SKM-1 treated with dmso at 0.1 percent for 144 hours (cell line): ENCODE measurements at regions not wholly inside any gene's neighbourhood (a gene's known extent, or its start where the extent isn't known, plus 50 kb on each side); places are given as distances from the start of the nearest gene placed in this dataset.
"Not testable (repeated sequence)": the region's sequence is repeated elsewhere in the genome, so short reads cannot be mapped to it uniquely, and the experiment has no call there.

ENCODE experiments used
- DNase-seq: peaks from one replicate; lab custom pipeline; 2025; ENCODE audit not compliant: unreplicated experiment; lab: John Stamatoyannopoulos, UW

GRCh38 chr15:95059346-95059905 lies 828.1 kb downstream of the MCTP2 start:
- DNase-seq: no peak

GRCh38 chr15:95068701-95069521 lies 837.5 kb downstream of the MCTP2 start:
- DNase-seq: no peak

GRCh38 chr15:95075792-95076677 lies 844.7 kb downstream of the MCTP2 start:
- DNase-seq: no peak

DNA sequence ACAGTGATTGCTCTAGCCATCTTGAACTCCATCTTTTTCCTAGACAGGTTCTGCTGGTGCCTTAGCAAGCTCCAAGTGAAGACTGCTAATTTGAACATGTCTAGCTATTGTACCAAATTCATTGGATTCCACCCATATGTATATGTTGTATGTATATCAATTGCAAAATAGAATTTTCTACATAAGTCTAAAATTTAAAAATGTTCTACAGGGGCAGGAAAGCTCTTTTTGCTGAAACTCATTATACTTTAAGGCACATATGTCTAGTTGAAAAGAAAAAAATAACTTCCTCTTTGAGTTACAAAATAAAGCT lies 845.3 kb downstream of the MCTP2 start:
- no peak for DNase-seq

- DNase-seq: no peak
Measured at GRCh38 chr15:95078003-95078402, 846.6 kb downstream of the MCTP2 start.

- DNase-seq: not testable (repeated sequence)
Measured at GRCh38 chr15:95080228-95080627, 848.9 kb downstream of the MCTP2 start.

GRCh38 chr15:95085056-95085455 lies 853.7 kb downstream of the MCTP2 start:
- DNase-seq: no peak

DNA sequence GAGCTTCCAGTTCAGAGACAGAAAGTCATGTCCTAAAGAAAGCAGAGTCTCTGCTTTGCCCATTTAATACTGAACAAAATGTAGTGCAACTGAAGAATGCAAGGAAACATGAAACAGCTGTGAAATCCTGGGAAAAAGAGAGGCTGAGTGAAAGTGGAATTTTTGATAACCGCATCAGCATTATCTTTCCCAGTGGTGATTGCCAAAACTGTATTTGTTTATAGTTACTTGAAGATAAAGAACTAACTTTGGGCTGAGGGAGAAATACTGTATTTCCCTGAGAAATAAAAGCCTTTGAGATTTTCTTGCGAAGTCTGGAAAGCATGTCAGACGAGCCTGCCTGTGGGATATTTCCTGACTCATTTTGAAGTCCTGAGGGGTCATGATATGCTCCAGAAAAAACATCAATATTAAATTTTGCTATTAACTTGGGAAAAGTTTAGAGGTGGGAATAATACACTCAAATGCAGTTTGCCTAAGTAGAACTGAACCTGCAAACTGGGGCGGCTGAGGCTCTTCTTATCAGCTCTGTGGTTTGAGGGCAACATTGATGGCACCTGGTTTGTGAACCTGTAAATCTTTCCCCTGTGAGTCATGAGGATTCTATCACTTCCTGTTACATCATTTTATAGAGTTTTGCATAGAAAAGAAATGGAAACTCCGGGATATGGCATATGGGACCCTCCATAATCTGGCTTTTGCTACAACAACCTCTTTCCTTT lies 855.3 kb downstream of the MCTP2 start:
- no peak for DNase-seq

DNA sequence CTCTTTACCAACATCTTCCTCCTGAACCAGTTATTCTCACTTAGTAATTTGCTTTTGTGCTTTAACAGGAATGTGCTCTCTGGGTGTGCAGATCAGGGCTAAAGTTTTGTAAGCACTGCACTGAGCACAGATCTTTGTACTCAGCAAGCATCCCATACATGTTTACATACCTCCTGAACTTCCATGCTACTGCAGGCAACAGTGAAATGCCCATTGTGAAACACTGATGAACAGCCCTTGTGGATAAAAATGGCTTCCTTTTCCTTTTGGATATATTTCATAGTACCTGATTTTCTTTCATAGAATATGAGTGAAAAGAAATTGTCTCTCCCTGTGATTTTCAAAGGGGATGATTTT lies 855.9 kb downstream of the MCTP2 start:
- DNase-seq: no peak

GRCh38 chr15:95091444-95091843 lies 860.1 kb downstream of the MCTP2 start:
- no peak for DNase-seq

GRCh38 chr15:95095250-95095649 lies 863.9 kb downstream of the MCTP2 start:
- DNase-seq: no peak

GRCh38 chr15:95096651-95097050 lies 865.3 kb downstream of the MCTP2 start:
- no peak for DNase-seq

DNA sequence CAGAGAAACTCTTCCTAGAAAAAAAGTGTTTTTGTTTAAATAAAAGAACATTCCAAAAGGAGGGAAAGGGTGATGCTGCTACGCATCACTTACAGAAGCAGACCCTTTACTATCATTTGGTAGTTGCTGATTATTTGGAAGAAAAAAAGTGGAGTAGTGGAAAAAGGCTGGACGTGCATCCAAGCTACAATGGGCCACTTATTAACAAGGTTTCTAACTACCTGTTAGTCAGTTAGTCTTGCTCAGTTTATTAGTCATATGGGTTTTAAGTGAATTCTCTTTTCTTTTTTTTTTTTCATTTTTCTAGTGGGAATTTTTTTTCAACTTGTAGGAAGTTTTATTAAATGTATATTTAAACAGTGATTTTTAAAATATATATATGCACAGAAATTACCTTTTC lies 866.0 kb downstream of the MCTP2 start:
- no peak for DNase-seq

DNA sequence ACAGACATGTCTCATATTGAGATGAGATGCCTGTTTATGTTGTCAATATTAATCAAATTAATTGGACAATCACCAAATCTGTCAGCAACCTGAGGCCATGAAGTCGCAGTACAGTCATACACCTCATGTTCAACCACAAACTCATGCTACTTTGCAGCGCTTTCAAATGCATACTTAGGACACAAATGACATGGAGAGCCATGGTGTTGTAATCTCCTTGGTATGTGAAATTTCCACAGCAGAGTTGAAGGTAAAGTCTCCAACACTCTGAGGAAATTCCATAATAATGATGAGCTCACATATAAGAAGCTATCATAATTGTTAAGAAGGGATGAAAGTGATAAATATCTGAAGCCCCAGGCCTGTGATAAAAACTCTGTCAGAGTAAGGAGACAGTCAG lies 873.9 kb downstream of the MCTP2 start:
- no peak for DNase-seq

GRCh38 chr15:95106801-95107200 lies 875.4 kb downstream of the MCTP2 start:
- no peak for DNase-seq

GRCh38 chr15:95108673-95109072 lies 877.3 kb downstream of the MCTP2 start:
- no peak for DNase-seq

DNA sequence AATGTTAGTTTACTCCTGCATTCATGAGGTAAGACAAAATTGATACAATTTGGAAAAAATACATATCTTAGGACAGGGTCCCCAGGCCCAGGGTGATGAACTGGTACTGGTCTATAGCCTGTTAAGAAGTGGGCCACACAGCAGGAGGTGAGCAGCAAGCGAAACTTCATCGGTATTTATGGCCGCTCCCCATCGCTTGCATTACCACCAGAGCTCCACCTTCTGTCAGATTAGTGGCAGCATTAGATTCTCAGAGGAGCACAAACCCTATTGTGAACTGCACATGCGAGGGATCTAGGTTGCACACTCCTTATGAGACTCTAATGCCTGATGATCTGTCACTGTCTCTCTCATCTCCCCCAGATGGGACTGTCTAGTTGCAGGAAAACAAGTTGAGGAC lies 880.6 kb downstream of the MCTP2 start:
- DNase-seq: no peak

- DNase-seq: no peak
Measured at GRCh38 chr15:95113041-95113440, 881.7 kb downstream of the MCTP2 start.

DNA sequence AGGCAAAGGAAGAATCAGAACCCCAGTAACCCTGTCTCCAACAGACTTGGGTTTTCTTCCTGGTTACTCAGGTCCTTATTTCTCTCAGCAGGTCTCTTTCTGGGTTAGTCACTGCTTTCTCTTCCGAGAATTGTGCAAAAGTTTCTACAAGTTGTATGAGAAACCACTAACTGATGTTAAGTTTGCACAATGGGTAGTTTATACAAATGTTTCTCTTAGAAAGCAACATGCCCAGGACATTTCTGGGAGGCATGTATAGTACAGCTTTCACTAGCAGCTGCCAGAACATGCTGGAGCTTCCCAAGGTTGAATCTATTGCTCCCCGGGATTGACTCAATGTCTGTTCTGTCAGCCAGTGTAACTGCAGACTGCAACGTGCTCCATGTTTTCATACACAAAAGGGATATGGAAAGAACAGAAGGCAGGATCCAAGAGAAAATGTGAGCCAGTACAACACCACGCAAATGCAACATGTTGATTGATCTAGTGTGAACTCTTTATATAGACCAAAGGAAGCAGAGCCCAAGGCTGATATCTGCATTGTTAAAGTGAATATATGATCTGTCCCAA lies 887.8 kb downstream of the MCTP2 start:
- DNase-seq: no peak

DNA sequence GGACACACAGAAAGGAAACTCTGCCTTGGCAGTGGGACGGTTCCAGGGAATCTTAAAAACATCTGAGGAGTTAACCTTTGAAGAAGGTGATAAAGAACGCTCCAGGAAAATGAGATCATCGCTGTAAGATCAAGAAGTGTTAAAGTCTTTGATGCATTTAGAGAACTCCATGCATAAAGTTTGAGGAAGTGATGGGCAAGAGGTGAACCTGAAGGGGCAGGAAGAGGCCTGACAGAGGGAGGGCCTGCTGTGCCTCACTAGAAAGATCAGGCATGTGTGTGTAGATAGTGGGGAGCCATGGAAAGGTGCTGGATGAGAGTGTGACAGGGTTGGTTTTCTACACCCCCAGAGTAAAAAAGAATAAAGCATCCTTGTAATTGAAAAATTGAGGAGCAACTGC lies 889.2 kb downstream of the MCTP2 start:
- no peak for DNase-seq

- DNase-seq: no peak
Measured at GRCh38 chr15:95121191-95121590, 889.8 kb downstream of the MCTP2 start.
